Hindlimb muscle (tissue), 1 donor: ENCODE measurements at regions not wholly inside any gene's neighbourhood (a gene's known extent, or its start where the extent isn't known, plus 50 kb on each side); places are given as distances from the start of the nearest gene placed in this dataset.
A peak's percentile ranks its signal among the peaks of the same experiment; 100 is the strongest.
"Not testable (repeated sequence)": the region's sequence is repeated elsewhere in the genome, so short reads cannot be mapped to it uniquely, and the experiment has no call there.

Source experiments
- DNase-seq: peaks from one replicate; pipeline ENCODE4 v3.0.0-alpha.2; 2013

GRCh38 chr9:67112148-67112547 is 119.8 kb upstream of the SPATA31A3 start:
- DNase-seq, result not testable (repeated sequence)

DNA sequence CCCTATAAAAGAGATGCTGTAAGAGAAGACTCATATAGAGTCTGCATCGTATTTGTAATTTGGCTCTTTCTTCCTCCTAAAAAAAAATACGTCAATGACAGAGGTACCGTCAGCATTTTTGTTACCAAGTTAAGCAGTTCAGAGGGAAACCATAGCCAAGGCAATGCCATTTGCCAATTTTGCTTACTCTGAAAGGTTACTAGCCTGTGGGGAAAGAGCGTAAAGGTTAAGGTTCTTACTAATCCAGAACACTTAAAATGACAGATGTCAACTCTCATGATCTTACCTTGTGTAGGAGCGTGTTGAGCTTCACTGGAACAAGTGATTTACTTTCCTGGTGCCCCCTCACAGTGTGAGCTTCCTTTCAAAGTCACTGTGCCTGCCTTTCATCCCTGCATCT is 119.4 kb upstream of the SPATA31A3 start:
- not testable (repeated sequence) for DNase-seq

- DNase-seq, result not testable (repeated sequence)
These were observed 117.5 kb upstream of the SPATA31A3 start for GRCh38 chr9:67109859-67110258.

DNA sequence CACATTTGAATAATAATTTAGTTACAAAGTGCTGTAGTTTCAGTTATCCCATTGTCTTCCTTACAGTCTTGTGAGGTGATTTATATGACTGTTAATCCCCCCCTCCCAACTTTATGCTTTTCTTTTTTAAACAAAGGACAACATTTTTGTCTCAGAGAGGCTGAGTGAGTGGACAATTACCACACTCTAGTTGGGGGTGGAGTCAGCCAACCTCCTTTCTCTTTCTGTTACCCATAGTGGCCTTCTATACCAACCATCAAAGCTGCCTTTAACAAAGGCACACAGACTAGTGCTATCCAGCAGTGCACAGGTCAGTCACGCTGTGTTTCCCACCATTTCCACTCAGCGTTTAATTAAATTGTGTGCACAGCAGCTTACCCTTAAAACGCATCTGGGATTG is 114.3 kb upstream of the SPATA31A3 start:
- DNase-seq, result not testable (repeated sequence)

DNA sequence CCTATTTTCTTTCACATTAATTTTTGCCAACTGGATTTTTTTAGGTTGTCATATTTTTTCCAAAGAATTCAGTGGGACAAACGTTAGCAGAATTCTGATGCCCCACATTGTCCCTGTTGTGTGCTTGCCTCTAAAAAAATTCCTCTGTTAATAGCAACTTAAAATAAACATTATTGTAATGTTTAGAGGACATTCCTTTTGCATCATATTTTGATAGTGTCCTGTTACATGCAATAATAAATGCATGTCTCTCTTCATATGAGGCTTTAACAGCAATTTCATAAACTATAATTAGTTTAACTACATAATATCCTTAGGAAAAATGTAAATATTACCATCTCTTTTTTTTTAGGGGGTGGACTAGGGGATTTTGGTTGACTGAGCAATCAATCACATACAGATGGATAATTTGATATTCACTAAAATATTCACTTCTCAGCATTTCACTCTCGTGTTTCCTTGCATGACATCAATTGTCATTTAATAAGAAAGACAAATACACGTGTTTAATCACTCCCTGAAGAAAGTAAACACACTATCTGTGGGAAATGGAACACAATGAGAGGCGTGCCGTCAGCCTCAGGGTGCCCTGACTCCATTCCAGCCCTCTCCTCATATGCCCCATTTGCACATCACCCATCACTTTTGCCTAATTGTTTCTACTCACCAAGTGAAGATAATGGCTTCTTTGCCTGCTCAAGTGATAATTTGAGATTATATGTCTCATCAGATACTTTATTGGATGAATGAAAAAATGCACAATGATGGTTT is 110.3 kb upstream of the SPATA31A3 start:
- DNase-seq, result not testable (repeated sequence)

DNA sequence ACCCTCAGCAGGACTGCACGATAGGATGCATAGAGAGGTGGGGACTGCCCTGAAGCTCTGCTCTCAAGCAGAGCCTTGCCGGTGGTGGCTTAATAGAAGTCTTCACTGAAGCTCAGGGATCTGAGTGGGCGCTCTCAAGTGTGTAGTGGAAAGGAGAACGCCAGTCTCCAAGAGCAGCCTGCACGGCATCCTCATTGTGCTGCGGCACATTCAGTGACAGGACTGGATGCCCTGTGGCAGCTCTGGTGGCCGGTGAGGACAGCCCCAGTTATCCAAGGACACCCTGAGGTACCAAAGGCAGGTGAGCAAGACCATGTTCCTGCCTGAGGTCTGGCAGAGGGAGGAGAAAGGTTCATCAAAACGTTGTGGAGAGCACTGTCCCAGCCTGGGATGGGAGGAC is 98.8 kb upstream of the SPATA31A3 start:
- not testable (repeated sequence) for DNase-seq

- DNase-seq, result not testable (repeated sequence)
These were observed 94.5 kb upstream of the SPATA31A3 start for GRCh38 chr9:67086862-67087261.

DNA sequence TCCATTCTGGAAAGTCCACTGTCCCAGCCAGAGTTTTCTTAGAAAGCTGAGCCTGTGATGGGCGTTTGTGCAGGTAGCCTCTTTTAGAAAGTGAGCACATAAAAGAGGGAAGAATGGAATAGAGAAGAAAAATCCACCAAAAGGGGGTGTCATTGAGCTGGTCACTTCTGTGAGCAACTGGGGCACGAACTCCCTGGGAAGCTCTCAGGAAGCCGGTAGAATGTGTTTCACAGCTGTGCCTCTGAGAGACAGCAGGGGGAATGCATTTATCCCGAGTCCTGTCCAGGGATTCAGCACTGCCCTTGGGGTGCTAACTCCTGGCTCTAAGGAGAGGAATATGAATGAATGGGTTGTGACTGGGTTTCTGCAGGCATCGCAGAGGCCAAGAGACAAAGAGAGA is 73.8 kb upstream of the SPATA31A3 start:
- not testable (repeated sequence) for DNase-seq

DNA sequence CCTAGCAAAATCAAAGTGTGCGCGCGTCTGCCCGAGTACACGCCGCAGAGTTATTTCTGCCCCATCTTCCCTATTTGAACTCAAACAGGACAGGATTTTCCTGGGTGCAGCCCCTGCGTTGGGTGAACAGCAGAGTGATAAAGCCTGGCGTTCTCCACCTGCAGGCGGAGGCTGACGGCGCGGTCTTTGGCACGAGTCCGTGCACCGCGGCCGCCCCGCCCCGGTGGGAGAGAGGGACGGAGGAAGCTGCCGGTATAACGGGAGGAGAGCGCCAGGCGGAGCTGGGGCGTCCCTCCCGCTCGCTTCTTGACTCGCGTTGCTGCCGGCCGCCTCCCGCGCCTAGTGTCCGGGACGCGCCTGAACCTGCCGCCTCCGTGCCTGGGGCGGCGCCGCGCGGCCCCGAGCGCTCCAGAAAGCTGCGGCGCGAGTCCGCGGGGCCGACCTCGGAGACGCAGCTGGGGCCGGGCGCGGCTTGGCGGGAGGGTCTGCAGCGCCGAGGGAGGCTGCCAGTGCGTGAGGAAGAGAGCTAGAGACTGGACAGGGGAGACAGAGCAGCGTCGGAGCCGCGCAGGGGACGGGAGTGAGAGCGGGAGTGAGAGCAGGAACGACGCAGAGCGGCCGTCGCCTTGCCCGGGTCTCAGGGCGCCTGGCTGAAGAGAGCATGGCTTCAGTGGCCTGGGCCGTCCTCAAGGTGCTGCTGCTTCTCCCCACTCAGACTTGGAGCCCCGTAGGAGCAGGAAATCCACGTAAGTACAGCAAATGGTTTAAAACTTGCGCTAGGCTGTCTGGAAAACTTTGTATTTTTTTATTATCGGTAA is 66.8 kb upstream of the SPATA31A3 start:
- peak; percentile 11 for DNase-seq
